GM12875 (cell line): ENCODE measurements at regions not wholly inside any gene's neighbourhood (a gene's known extent, or its start where the extent isn't known, plus 50 kb on each side); places are given as distances from the start of the nearest gene placed in this dataset.

Experiments
- H3K4me3 ChIP-seq: one replicate; pipeline ENCODE4 v1.5.1; 2011; ENCODE audit warnings: low read depth, low read length, control low read depth
- CTCF ChIP-seq: IDR thresholded peaks from 2 replicates; pipeline ENCODE4 v1.5.1; 2011; ENCODE audit warnings: low read depth, mild to moderate bottlenecking, control low read depth, inconsistent platforms, low read length, moderate library complexity, borderline replicate concordance; ENCODE audit not compliant: insufficient read depth

- no peak for TF ChIP-seq CTCF
- H3K4me3 ChIP-seq, result no peak overlapping the region
These were observed 243.1 kb downstream of the INHBA start for GRCh38 chr7:41459623-41460261.

GRCh38 chr7:41459183-41459582 is 243.7 kb downstream of the INHBA start:
- no peak for TF ChIP-seq CTCF
- H3K4me3 ChIP-seq, result no peak overlapping the region

DNA sequence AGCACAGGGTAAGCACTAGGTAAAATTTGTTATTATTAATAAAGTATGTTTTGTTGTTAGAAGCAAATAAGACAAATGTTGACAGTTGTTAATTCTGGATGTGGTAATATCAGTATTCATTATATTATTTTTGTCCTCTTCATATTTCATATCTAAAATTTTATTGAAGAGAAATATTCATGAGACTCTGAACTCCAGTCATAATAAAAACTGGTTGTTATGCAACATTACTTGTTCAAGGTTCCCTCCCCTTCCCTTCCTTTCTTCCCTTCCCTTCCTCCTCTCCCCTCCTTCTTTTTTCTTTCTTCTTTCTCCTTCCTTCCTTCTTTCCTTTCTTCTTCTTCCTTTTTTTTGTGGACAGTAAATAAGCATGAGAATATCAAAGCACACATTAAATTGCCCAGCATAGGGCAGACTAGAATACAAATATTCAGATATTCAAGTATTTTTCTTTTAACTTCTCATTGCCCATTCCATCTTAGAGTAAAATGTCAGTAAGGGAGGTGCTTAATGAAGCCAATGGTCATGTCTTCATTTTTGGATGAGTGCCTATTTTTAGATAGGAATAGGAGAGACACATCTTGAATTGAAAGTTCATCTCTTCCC is 245.0 kb downstream of the INHBA start:
- no peak for TF ChIP-seq CTCF
- H3K4me3 ChIP-seq, result no peak overlapping the region

- no peak for TF ChIP-seq CTCF
- H3K4me3 ChIP-seq, result no peak overlapping the region
These were observed 251.1 kb downstream of the INHBA start for GRCh38 chr7:41451826-41452225.

DNA sequence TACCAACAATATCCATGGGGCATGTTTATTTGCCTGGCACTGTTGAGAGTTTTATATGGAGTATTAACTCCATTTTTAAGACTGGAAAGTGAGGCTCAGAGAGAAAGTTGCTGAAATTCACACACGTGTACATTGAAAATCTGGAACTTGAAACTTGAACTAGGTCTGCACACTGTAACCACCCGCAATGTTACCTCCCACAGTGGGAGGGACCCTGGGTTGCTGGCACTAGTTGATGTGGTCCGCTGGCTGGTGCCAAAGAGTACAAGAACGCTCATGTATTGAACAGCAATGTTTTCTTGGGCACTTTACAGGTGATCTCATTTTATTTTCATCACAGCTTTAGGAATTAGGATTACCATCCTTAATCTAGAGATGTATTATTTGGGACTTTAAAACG is 253.2 kb downstream of the INHBA start:
- no peak for TF ChIP-seq CTCF
- H3K4me3 ChIP-seq, result no peak overlapping the region

GRCh38 chr7:41449286-41449685 is 253.6 kb downstream of the INHBA start:
- no peak for TF ChIP-seq CTCF
- no peak overlapping the region for H3K4me3 ChIP-seq

DNA sequence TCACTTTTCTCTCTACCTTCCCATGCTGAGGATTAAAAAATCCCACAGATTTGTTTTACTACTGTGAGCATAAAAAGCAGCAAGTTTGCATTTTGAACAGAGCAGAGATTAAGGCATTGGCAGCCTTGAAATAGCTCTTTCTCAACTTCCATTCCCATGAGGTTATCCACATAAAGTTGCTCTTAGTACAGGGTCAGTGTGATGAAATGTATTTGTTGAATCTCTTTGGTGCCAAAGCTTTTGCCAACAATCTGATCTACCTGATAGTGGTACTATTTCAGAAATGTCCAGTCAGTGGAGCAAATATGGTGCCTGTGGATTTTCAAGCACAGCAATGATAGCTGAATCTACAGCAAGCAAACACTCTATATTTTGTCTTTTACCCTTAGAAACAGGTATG is 254.8 kb downstream of the INHBA start:
- TF ChIP-seq CTCF, result no peak
- no peak overlapping the region for H3K4me3 ChIP-seq
